H1 (cell line): ENCODE measurements at regions not wholly inside any gene's neighbourhood (a gene's known extent, or its start where the extent isn't known, plus 50 kb on each side); places are given as distances from the start of the nearest gene placed in this dataset.

Source experiments
- CTCF ChIA-PET: fragments of 300-600 bp; sonication (Branson Sonifier 250); formaldehyde crosslinking; loops from one replicate; lab custom pipeline; 2021; ENCODE audit not compliant: partially characterized antibody; lab: Charles Lee
- POLR2A ChIA-PET: fragments of 300-600 bp; sonication (Branson Sonifier 250); formaldehyde crosslinking; loops from one replicate; lab custom pipeline; 2021; ENCODE audit warnings: inconsistent platforms; ENCODE audit not compliant: partially characterized antibody; lab: Charles Lee
- DNase-seq, 2 experiments: peaks; one replicate each; pipeline versions ENCODE4 v3.0.0 to v3.0.0-alpha.2; 2010 to 2022; ENCODE audit warnings: low spot score in 2 of 2, low read depth in 1 of 2, mixed read lengths in 1 of 2
- FAIRE-seq: peaks from 2 replicates; lab custom pipeline; 2011; peaks lifted over from hg19 to GRCh38; lab: Jason Lieb, UNC
- H2AFZ ChIP-seq: 2 replicates; pipeline ENCODE4 v1.8.1; 2012; ENCODE audit warnings: low read length, inconsistent platforms
- H2AK5ac ChIP-seq: 2 replicates; pipeline ENCODE4 v1.6.1; 2013; ENCODE audit warnings: low read depth, low read length
- H2BK120ac ChIP-seq: replicated peaks from 2 replicates; pipeline ENCODE3; 2013; ENCODE audit warnings: low read depth, low read length, inconsistent platforms
- H2BK12ac ChIP-seq: 2 replicates; pipeline ENCODE4 v1.6.1; 2013; ENCODE audit warnings: low read depth, low read length
- H2BK15ac ChIP-seq: 2 replicates; pipeline ENCODE4 v1.6.1; 2013; ENCODE audit warnings: low read length
- H2BK20ac ChIP-seq: 2 replicates; pipeline ENCODE4 v1.6.1; 2013; ENCODE audit warnings: low read length
- H2BK5ac ChIP-seq: 2 replicates; pipeline ENCODE4 v1.6.1; 2013; ENCODE audit warnings: low read depth, low read length
- H3K14ac ChIP-seq: 2 replicates; pipeline ENCODE4 v1.6.1; 2013; ENCODE audit warnings: inconsistent platforms; ENCODE audit not compliant: insufficient read length
- H3K18ac ChIP-seq: 2 replicates; pipeline ENCODE4 v1.6.1; 2013; ENCODE audit warnings: low read length; ENCODE audit errors: extremely low read depth
- H3K23ac ChIP-seq: 2 replicates; pipeline ENCODE4 v1.6.1; 2013; ENCODE audit warnings: inconsistent platforms; ENCODE audit not compliant: insufficient read length
- H3K23me2 ChIP-seq: 2 replicates; pipeline ENCODE4 v1.6.1; 2013; ENCODE audit warnings: low read depth, low read length
- H3K27ac ChIP-seq: 2 replicates; pipeline ENCODE4 v1.6.1; 2011; ENCODE audit warnings: low read depth, low read length, inconsistent platforms
- H3K27me3 ChIP-seq, 4 experiments: replicated peaks in 1 of 4; 1 replicate in 1 of 4; 2 replicates in 3 of 4; pipeline versions ENCODE4 v1.6.1 to v1.8.1; 2011 to 2013; ENCODE audit warnings: low read length in 3 of 4, mild to moderate bottlenecking in 3 of 4, inconsistent platforms in 2 of 4, mixed read lengths in 2 of 4, moderate library complexity in 1 of 4; ENCODE audit not compliant: control insufficient read depth in 3 of 4, insufficient read depth in 3 of 4; ENCODE audit errors: extremely low read depth in 1 of 4
- H3K36me3 ChIP-seq, 4 experiments: 2 replicates each; pipeline versions ENCODE4 v1.6.1 to v1.8.1; 2011 to 2013; ENCODE audit warnings: mild to moderate bottlenecking in 4 of 4, low read length in 3 of 4, moderate library complexity in 2 of 4, control low read depth in 1 of 4, inconsistent platforms in 1 of 4; ENCODE audit not compliant: insufficient read depth in 4 of 4, control insufficient read depth in 2 of 4
- H3K4ac ChIP-seq: replicated peaks from 2 replicates; pipeline ENCODE3; 2013; ENCODE audit warnings: low read length, low read depth, mixed read lengths, inconsistent platforms; ENCODE audit not compliant: insufficient read length
- H3K4me1 ChIP-seq, 4 experiments: replicated peaks in 1 of 4; 1 replicate in 1 of 4; 2 replicates in 3 of 4; pipeline versions ENCODE4 v1.6.1 to v1.8.1; 2011 to 2013; ENCODE audit warnings: low read length in 3 of 4, inconsistent platforms in 2 of 4, mixed read lengths in 1 of 4; ENCODE audit not compliant: insufficient read depth in 4 of 4, control insufficient read depth in 3 of 4
- H3K4me2 ChIP-seq, 2 experiments: 2 replicates each; pipeline versions ENCODE4 v1.6.1 to v1.8.1; 2011 to 2013; ENCODE audit warnings: low read depth in 2 of 2, low read length in 2 of 2, control low read depth in 1 of 2, inconsistent platforms in 1 of 2, mild to moderate bottlenecking in 1 of 2; ENCODE audit not compliant: insufficient read depth in 1 of 2
- H3K4me3 ChIP-seq, 4 experiments: fragments of 200-600, 300-600 bp in 1 of 4; sonication (generic), shearing (Covaris generic), sonication (Bioruptor Twin) in 1 of 4; 2 replicates each; pipeline versions ENCODE4 v1.5.1 to v1.8.1; 2011 to 2016; ENCODE audit warnings: low read length in 4 of 4, low read depth in 3 of 4, control low read depth in 2 of 4, inconsistent platforms in 2 of 4, mild to moderate bottlenecking in 2 of 4, mixed read lengths in 1 of 4, moderate library complexity in 1 of 4; ENCODE audit not compliant: insufficient read depth in 2 of 4; ENCODE audit errors: extremely low read depth in 1 of 4
- H3K56ac ChIP-seq: replicated peaks from 2 replicates; pipeline ENCODE3; 2013; ENCODE audit warnings: low read depth, mild to moderate bottlenecking, mixed read lengths, low read length, inconsistent platforms; ENCODE audit not compliant: insufficient read length
- H3K79me1 ChIP-seq: 2 replicates; pipeline ENCODE4 v1.6.1; 2013; ENCODE audit warnings: low read depth, low read length, control low read depth
- H3K79me2 ChIP-seq, 2 experiments: 2 replicates each; pipeline versions ENCODE4 v1.6.1 to v1.8.1; 2012 to 2013; ENCODE audit warnings: low read length in 2 of 2, mild to moderate bottlenecking in 2 of 2, inconsistent platforms in 1 of 2; ENCODE audit not compliant: insufficient read depth in 2 of 2, control insufficient read depth in 1 of 2
- H3K9ac ChIP-seq, 4 experiments: replicated peaks in 1 of 4; 1 replicate in 1 of 4; 2 replicates in 3 of 4; pipeline versions ENCODE4 v1.6.1 to v1.8.1; 2011 to 2013; ENCODE audit warnings: low read depth in 3 of 4, low read length in 3 of 4, control low read depth in 2 of 4, mild to moderate bottlenecking in 2 of 4, moderate library complexity in 2 of 4, inconsistent platforms in 1 of 4; ENCODE audit errors: extremely low read depth in 1 of 4
- H3K9me3 ChIP-seq, 2 experiments: 2 replicates each; pipeline versions ENCODE4 v1.6.1 to v1.8.1; 2012 to 2013; ENCODE audit warnings: mild to moderate bottlenecking in 2 of 2, moderate library complexity in 2 of 2, control low read depth in 1 of 2, inconsistent platforms in 1 of 2, low read depth in 1 of 2, low read length in 1 of 2, mixed read lengths in 1 of 2; ENCODE audit not compliant: insufficient read depth in 2 of 2
- H4K20me1 ChIP-seq, 2 experiments: replicated peaks in 1 of 2; 2 replicates each; pipeline versions ENCODE3 to v1.8.1; 2011 to 2013; ENCODE audit warnings: inconsistent platforms in 2 of 2, low read length in 2 of 2, mild to moderate bottlenecking in 1 of 2; ENCODE audit not compliant: insufficient read depth in 2 of 2, control insufficient read depth in 1 of 2
- H4K5ac ChIP-seq: 2 replicates; pipeline ENCODE4 v1.6.1; 2013; ENCODE audit warnings: low read length, low read depth, mixed read lengths, inconsistent platforms; ENCODE audit not compliant: insufficient read length
- H4K8ac ChIP-seq: 2 replicates; pipeline ENCODE4 v1.8.0; 2013; ENCODE audit warnings: mild to moderate bottlenecking, moderate library complexity, low read length, inconsistent platforms; ENCODE audit not compliant: insufficient read depth; ENCODE audit errors: extremely low read depth
- H4K91ac ChIP-seq: replicated peaks from 2 replicates; pipeline ENCODE3; 2013; ENCODE audit warnings: low read length, mixed read lengths, inconsistent platforms; ENCODE audit not compliant: insufficient read length
- BACH1 ChIP-seq: IDR thresholded peaks from 2 replicates; pipeline ENCODE4 v1.6.1; 2012; ENCODE audit warnings: low read length, improper control_type of control experiment
- BCL11A ChIP-seq, 2 experiments: IDR thresholded peaks; one replicate each; pipeline ENCODE4 v1.6.1; 2011; ENCODE audit warnings: low read depth in 2 of 2, low read length in 2 of 2, mild to moderate bottlenecking in 2 of 2
- BRCA1 ChIP-seq: IDR thresholded peaks from 2 replicates; pipeline ENCODE4 v1.6.1; 2012; ENCODE audit warnings: low read depth, low read length, improper control_type of control experiment
- CEBPB ChIP-seq: IDR thresholded peaks from 2 replicates; pipeline ENCODE4 v1.6.1; 2012; ENCODE audit warnings: low read depth, low read length
- CTBP2 ChIP-seq: IDR thresholded peaks from 2 replicates; pipeline ENCODE4 v1.7.0; 2011; ENCODE audit warnings: borderline replicate concordance, mild to moderate bottlenecking, moderate library complexity, mixed read lengths, low read length; ENCODE audit not compliant: insufficient read depth, insufficient read length
- HDAC2 ChIP-seq, 2 experiments: fragments of 300-600 bp in 1 of 2; sonication (generic) in 1 of 2; IDR thresholded peaks; 2 replicates each; pipeline ENCODE4 v1.6.1; 2011 to 2012; ENCODE audit warnings: low read depth in 2 of 2, low read length in 2 of 2, mild to moderate bottlenecking in 2 of 2, moderate library complexity in 2 of 2, borderline replicate concordance in 1 of 2, inconsistent platforms in 1 of 2
- KDM5A ChIP-seq: fragments of 200-600 bp; IDR thresholded peaks from 2 replicates; pipeline ENCODE4 v1.7.1; 2012; ENCODE audit warnings: mild to moderate bottlenecking, low read length, inconsistent platforms, mixed read lengths
- POLR2AphosphoS5 ChIP-seq: IDR thresholded peaks from 2 replicates; pipeline ENCODE4 v1.6.1; 2011; ENCODE audit warnings: low read depth, low read length
- POU5F1 ChIP-seq: IDR thresholded peaks from 2 replicates; pipeline ENCODE4 v1.6.1; 2011; ENCODE audit warnings: low read depth, mild to moderate bottlenecking, low read length, moderate library complexity
- SIN3A ChIP-seq, 2 experiments: IDR thresholded peaks in 1 of 2; conservative IDR thresholded peaks in 1 of 2; 2 replicates each; pipeline ENCODE4 v1.6.1; 2011 to 2012; ENCODE audit warnings: low read length in 2 of 2, improper control_type of control experiment in 1 of 2, low read depth in 1 of 2, mild to moderate bottlenecking in 1 of 2
- SIRT6 ChIP-seq: IDR thresholded peaks from one replicate; pipeline ENCODE4 v1.7.1; 2012; ENCODE audit warnings: low read length, inconsistent platforms
- SIX5 ChIP-seq: IDR thresholded peaks from 2 replicates; pipeline ENCODE4 v1.6.1; 2011; ENCODE audit warnings: mild to moderate bottlenecking, low read depth, low read length
- SP1 ChIP-seq: IDR thresholded peaks from 2 replicates; pipeline ENCODE4 v1.6.1; 2011; ENCODE audit warnings: low read depth, low read length
- TAF7 ChIP-seq: optimal IDR thresholded peaks from 2 replicates; pipeline ENCODE3; 2011; ENCODE audit warnings: low read depth, mild to moderate bottlenecking, inconsistent platforms, low read length, moderate library complexity, borderline replicate concordance
- TEAD4 ChIP-seq: IDR thresholded peaks from 2 replicates; pipeline ENCODE4 v1.6.1; 2012; ENCODE audit warnings: low read depth, low read length, inconsistent platforms, mixed read lengths
- WGBS, 2 experiments: shearing (Covaris generic) in 1 of 2; methylation state at CpG; one replicate each; pipeline versions ENCODE4 v1.1.6 to v1.1.7; 2013 to 2015; ENCODE audit warnings: low lambda C conversion rate in 2 of 2, mixed read lengths in 2 of 2, inconsistent platforms in 1 of 2, low coverage in 1 of 2, missing lambda C conversion rate in 1 of 2; ENCODE audit not compliant: insufficient replicate concordance in 2 of 2, insufficient coverage in 1 of 2, insufficient read length in 1 of 2; ENCODE audit errors: extremely low coverage in 1 of 2, missing lambda C conversion rate in 1 of 2; 5-methylcytosine and 5-hydroxymethylcytosine counted together

GRCh38 chr3:154540950-154541604, 111.1 kb upstream of the GPR149 start:
- Histone ChIP-seq H4K5ac (no peak overlapping the region), H3K4me1 (no peaks in the 10 kb centered on the region), H4K20me1 (no peaks in the 10 kb centered on the region), H2BK5ac (no peak overlapping the region), H4K8ac (no peak overlapping the region), H3K4ac (no peak overlapping the region), H2BK12ac (no peak overlapping the region), H2BK20ac (no peak overlapping the region), H3K9ac (no peak overlapping the region), H3K4me2 (no peak overlapping the region), H3K4me3 (no peak overlapping the region), H3K23me2 (no peaks in the 10 kb centered on the region; the same call in 1 of the 2 replicates), H3K79me2 (no peaks in the 10 kb centered on the region), H3K36me3 (no peaks in the 10 kb centered on the region), H3K79me1 (no peaks in the 10 kb centered on the region), H3K18ac (no peak overlapping the region), H3K27me3 (no peaks in the 10 kb centered on the region), H3K23ac (no peak overlapping the region), H3K9me3 (no peaks in the 10 kb centered on the region), H3K56ac (no peak overlapping the region), H3K14ac (no peak overlapping the region), H2AFZ (no peak overlapping the region), H2BK120ac (no peak overlapping the region), H4K91ac (no peak overlapping the region), H2AK5ac (no peak overlapping the region), H3K27ac (no peak overlapping the region), H2BK15ac (no peak overlapping the region)
- CTCF ChIA-PET: no interaction called here
- no peak for DNase-seq
- POLR2A ChIA-PET: no interaction called here
- no peak for FAIRE-seq
- WGBS, 2 experiments: 87% methylated on average over 2 of the region's 2 CpGs; no CpG with 5 or more reads in 1 of the 2 experiments
- TF ChIP-seq KDM5A (no peak), SIRT6 (no peak), BACH1 (no peak), BRCA1 (no peak), BCL11A (IDR thresholded peaks at IDR 0.05; ENCODE audit: low read depth in 2 of 2, low read length in 2 of 2) (no peak), SP1 (no peak), SIX5 (no peak), CTBP2 (no peak), POLR2AphosphoS5 (no peak), SIN3A (conservative IDR thresholded peaks at IDR 0.05 in 1 of 2, IDR thresholded peaks at IDR 0.05 in 1 of 2; ENCODE audit: low read depth in 1 of 2, low read length in 2 of 2) (no peak), POU5F1 (no peak), CEBPB (no peak), HDAC2 (IDR thresholded peaks at IDR 0.05; ENCODE audit: borderline replicate concordance in 1 of 2, low read depth in 2 of 2, low read length in 2 of 2) (no peak), TEAD4 (no peak), TAF7 (no peak)
